ENCODE measurements at regions not wholly inside any gene's neighbourhood (a gene's known extent, or its start where the extent isn't known, plus 50 kb on each side); places are given as distances from the start of the nearest gene placed in this dataset.

- no peak for DNase-seq (ENCODE audit: low read depth)
- TF ChIP-seq CTCF (conservative IDR thresholded peaks at IDR 0.05; ENCODE audit: control insufficient read depth, insufficient read depth, low read depth, low read length) = no peak
Measured at GRCh38 chr10:120162471-120162870, 269.9 kb downstream of the SEC23IP start.

GRCh38 chr10:120172356-120172755 is 279.8 kb downstream of the SEC23IP start:
- no peak overlapping the region for H3K4me3 ChIP-seq (ENCODE audit: control insufficient read depth, low read depth, low read length)
- TF ChIP-seq CTCF (conservative IDR thresholded peaks at IDR 0.05; ENCODE audit: control insufficient read depth, insufficient read depth, low read depth, low read length) = no peak
- DNase-seq (ENCODE audit: low read depth) = no peak

More at GRCh38 chr10:120162471-120162870, 269.9 kb downstream of the SEC23IP start:
- no peak overlapping the region for H3K4me3 ChIP-seq (ENCODE audit: control insufficient read depth, low read depth, low read length)

- DNase-seq (ENCODE audit: low read depth) = no peak
- no peak for TF ChIP-seq CTCF (conservative IDR thresholded peaks at IDR 0.05; ENCODE audit: control insufficient read depth, insufficient read depth, low read depth, low read length)
- H3K4me3 ChIP-seq (ENCODE audit: control insufficient read depth, low read depth, low read length) = no peak overlapping the region
Measured at GRCh38 chr10:120174491-120174890, 282.0 kb downstream of the SEC23IP start.

GRCh38 chr10:120177330-120177729 is 279.7 kb upstream of the PLPP4 start:
- TF ChIP-seq CTCF (conservative IDR thresholded peaks at IDR 0.05; ENCODE audit: control insufficient read depth, insufficient read depth, low read depth, low read length) = no peak
- no peak for DNase-seq (ENCODE audit: low read depth)
- no peak overlapping the region for H3K4me3 ChIP-seq (ENCODE audit: control insufficient read depth, low read depth, low read length)

- TF ChIP-seq CTCF (conservative IDR thresholded peaks at IDR 0.05; ENCODE audit: control insufficient read depth, insufficient read depth, low read depth, low read length) = no peak
- no peak for DNase-seq (ENCODE audit: low read depth)
- no peak overlapping the region for H3K4me3 ChIP-seq (ENCODE audit: control insufficient read depth, low read depth, low read length)
Measured at GRCh38 chr10:120180160-120180559, 276.9 kb upstream of the PLPP4 start.

GRCh38 chr10:120181154-120181553 is 275.9 kb upstream of the PLPP4 start:
- DNase-seq (ENCODE audit: low read depth) = no peak
- no peak for TF ChIP-seq CTCF (conservative IDR thresholded peaks at IDR 0.05; ENCODE audit: control insufficient read depth, insufficient read depth, low read depth, low read length)
- H3K4me3 ChIP-seq (ENCODE audit: control insufficient read depth, low read depth, low read length) = no peak overlapping the region

- no peak for DNase-seq (ENCODE audit: low read depth)
- TF ChIP-seq CTCF (conservative IDR thresholded peaks at IDR 0.05; ENCODE audit: control insufficient read depth, insufficient read depth, low read depth, low read length) = no peak
- no peak overlapping the region for H3K4me3 ChIP-seq (ENCODE audit: control insufficient read depth, low read depth, low read length)
Measured at GRCh38 chr10:120182431-120182830, 274.6 kb upstream of the PLPP4 start.

Data from fibroblast of mammary gland (primary cell).